22Rv1 (cell line): ENCODE measurements at regions not wholly inside any gene's neighbourhood (a gene's known extent, or its start where the extent isn't known, plus 50 kb on each side); places are given as distances from the start of the nearest gene placed in this dataset.

Source experiments
- ZFX ChIP-seq: fragments of 450-650 bp; IDR thresholded peaks from 2 replicates; pipeline ENCODE4 v1.6.1; 2017; ENCODE audit warnings: antibody characterized with exemption, borderline replicate concordance
- TF ChIP-seq, protein P1 (sequence below): fragments of 450-650 bp; IDR thresholded peaks from 2 replicates; pipeline ENCODE4 v1.5.1; 2017; ENCODE audit warnings: mild to moderate bottlenecking

DNA sequence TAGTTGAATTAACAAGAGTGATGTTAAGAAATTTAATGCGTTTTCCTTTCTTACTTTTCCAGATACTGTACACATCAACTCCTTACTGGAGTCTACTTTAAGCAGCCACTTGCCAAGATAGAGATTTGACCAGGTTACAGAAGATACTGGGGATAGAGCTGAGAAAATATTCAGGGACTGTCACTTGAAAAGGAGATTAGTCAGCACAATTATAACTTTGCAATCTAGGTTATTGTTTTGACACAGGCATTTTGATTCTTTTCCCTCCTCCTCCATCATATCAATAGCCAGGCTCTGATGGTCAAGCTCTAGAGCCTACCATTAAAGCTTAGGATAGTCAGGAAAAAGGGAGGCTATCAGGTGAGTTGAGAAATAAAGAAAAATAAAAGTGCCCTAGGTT is 345.9 kb upstream of the ITGA1 start:
- TF ChIP-seq, protein P1, sequence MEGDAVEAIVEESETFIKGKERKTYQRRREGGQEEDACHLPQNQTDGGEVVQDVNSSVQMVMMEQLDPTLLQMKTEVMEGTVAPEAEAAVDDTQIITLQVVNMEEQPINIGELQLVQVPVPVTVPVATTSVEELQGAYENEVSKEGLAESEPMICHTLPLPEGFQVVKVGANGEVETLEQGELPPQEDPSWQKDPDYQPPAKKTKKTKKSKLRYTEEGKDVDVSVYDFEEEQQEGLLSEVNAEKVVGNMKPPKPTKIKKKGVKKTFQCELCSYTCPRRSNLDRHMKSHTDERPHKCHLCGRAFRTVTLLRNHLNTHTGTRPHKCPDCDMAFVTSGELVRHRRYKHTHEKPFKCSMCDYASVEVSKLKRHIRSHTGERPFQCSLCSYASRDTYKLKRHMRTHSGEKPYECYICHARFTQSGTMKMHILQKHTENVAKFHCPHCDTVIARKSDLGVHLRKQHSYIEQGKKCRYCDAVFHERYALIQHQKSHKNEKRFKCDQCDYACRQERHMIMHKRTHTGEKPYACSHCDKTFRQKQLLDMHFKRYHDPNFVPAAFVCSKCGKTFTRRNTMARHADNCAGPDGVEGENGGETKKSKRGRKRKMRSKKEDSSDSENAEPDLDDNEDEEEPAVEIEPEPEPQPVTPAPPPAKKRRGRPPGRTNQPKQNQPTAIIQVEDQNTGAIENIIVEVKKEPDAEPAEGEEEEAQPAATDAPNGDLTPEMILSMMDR: no peak
- no peak for TF ChIP-seq ZFX
